Fibroblast of skin of right quadriceps (primary cell): ENCODE measurements at regions not wholly inside any gene's neighbourhood (a gene's known extent, or its start where the extent isn't known, plus 50 kb on each side); places are given as distances from the start of the nearest gene placed in this dataset.

Experiments
- DNase-seq: peaks from one replicate; pipeline ENCODE4 v3.0.0-alpha.2; 2013

GRCh38 chr2:67516899-67517530, 119.9 kb downstream of the ETAA1 start:
- DNase-seq: peak; percentile 88

GRCh38 chr2:67522148-67522547, 125.0 kb downstream of the ETAA1 start:
- DNase-seq: no peak

GRCh38 chr2:67524213-67524612, 127.1 kb downstream of the ETAA1 start:
- DNase-seq: no peak

GRCh38 chr2:67524777-67525176, 127.6 kb downstream of the ETAA1 start:
- DNase-seq: no peak

GRCh38 chr2:67526283-67526682, 129.2 kb downstream of the ETAA1 start:
- peak; percentile 67 for DNase-seq

GRCh38 chr2:67528320-67528719, 131.2 kb downstream of the ETAA1 start:
- no peak for DNase-seq

GRCh38 chr2:67532387-67532786, 135.3 kb downstream of the ETAA1 start:
- DNase-seq: no peak

GRCh38 chr2:67534745-67535144, 137.6 kb downstream of the ETAA1 start:
- DNase-seq: no peak

GRCh38 chr2:67540962-67541361, 143.8 kb downstream of the ETAA1 start:
- DNase-seq: no peak

- DNase-seq: no peak
Observed at GRCh38 chr2:67544286-67544685, 147.2 kb downstream of the ETAA1 start.

GRCh38 chr2:67548317-67549201, 151.4 kb downstream of the ETAA1 start:
- no peak for DNase-seq

GRCh38 chr2:67559156-67559555, 162.0 kb downstream of the ETAA1 start:
- no peak for DNase-seq

GRCh38 chr2:67560771-67561456, 163.8 kb downstream of the ETAA1 start:
- DNase-seq: no peak

GRCh38 chr2:67561457-67561965, 164.4 kb downstream of the ETAA1 start:
- peak; percentile 57 for DNase-seq

- DNase-seq: peak; percentile 45
Observed at GRCh38 chr2:67564076-67564475, 166.9 kb downstream of the ETAA1 start.

- DNase-seq: no peak
Observed at GRCh38 chr2:67564626-67565025, 167.5 kb downstream of the ETAA1 start.

- DNase-seq: no peak
Observed at GRCh38 chr2:67565262-67565661, 168.1 kb downstream of the ETAA1 start.

GRCh38 chr2:67565761-67566160, 168.6 kb downstream of the ETAA1 start:
- peak; percentile 57 for DNase-seq

- no peak for DNase-seq
Observed at GRCh38 chr2:67566285-67566684, 169.2 kb downstream of the ETAA1 start.

GRCh38 chr2:67566958-67567635, 170.0 kb downstream of the ETAA1 start:
- no peak for DNase-seq

- DNase-seq: peak; percentile 14
Observed at GRCh38 chr2:67567886-67568285, 170.8 kb downstream of the ETAA1 start.

GRCh38 chr2:67570611-67571010, 173.5 kb downstream of the ETAA1 start:
- DNase-seq: no peak
